Tibial nerve (tissue), 4 donors: ENCODE measurements at regions not wholly inside any gene's neighbourhood (a gene's known extent, or its start where the extent isn't known, plus 50 kb on each side); places are given as distances from the start of the nearest gene placed in this dataset.

ENCODE experiments used
- CTCF ChIP-seq, 5 experiments: fragments of 200-600 bp in 3 of 5; fragments of 450-650 bp in 2 of 5; sonication (generic) in 3 of 5; IDR thresholded peaks; one replicate each; pipeline ENCODE4 v1.5.1; 2016 to 2019; ENCODE audit warnings: antibody characterized with exemption in 5 of 5, mild to moderate bottlenecking in 3 of 5, moderate library complexity in 2 of 5
- EP300 ChIP-seq, 2 donors: sonication (generic); formaldehyde crosslinking; IDR thresholded peaks; one replicate each; pipeline ENCODE4 v1.6.1; 2017; ENCODE audit warnings: antibody characterized with exemption in 2 of 2, mild to moderate bottlenecking in 1 of 2
- POLR2A ChIP-seq, 2 donors: fragments of 450-650 bp; IDR thresholded peaks; one replicate each; pipeline ENCODE4 v1.6.1; 2017; ENCODE audit warnings: antibody characterized with exemption in 2 of 2, mild to moderate bottlenecking in 2 of 2, moderate library complexity in 2 of 2

GRCh38 chr15:95693917-95694316 is 636.6 kb upstream of the NR2F2 start:
- TF ChIP-seq POLR2A (IDR thresholded peaks at IDR 0.05) (no peak), CTCF (IDR thresholded peaks at IDR 0.05) (no peak), EP300 (IDR thresholded peaks at IDR 0.05) (no peak)
